Lower lobe of right lung (tissue), 2 donors: ENCODE measurements at regions not wholly inside any gene's neighbourhood (a gene's known extent, or its start where the extent isn't known, plus 50 kb on each side); places are given as distances from the start of the nearest gene placed in this dataset.

Source experiments
- ATAC-seq, 2 donors: fragments of 200-7000 bp; cut with Tn5 transposase; one replicate each; pipeline ENCODE4 v1.9.1; 2020 to 2022; ENCODE audit warnings: mild to moderate bottlenecking in 2 of 2, moderate library complexity in 2 of 2
- DNase-seq: peaks from one replicate; pipeline ENCODE4 v3.0.0-alpha.2; 2020
- H3K27ac ChIP-seq: fragments of 200-600 bp; one replicate; pipeline ENCODE4 v1.8.0; 2022
- H3K27me3 ChIP-seq: fragments of 200-600 bp; one replicate; pipeline ENCODE4 v1.8.0; 2022; ENCODE audit warnings: low read depth
- H3K36me3 ChIP-seq: fragments of 200-600 bp; one replicate; pipeline ENCODE4 v1.8.0; 2022; ENCODE audit warnings: mild to moderate bottlenecking
- H3K4me1 ChIP-seq: fragments of 200-600 bp; one replicate; pipeline ENCODE4 v1.8.0; 2022
- H3K4me3 ChIP-seq: fragments of 200-600 bp; one replicate; pipeline ENCODE4 v1.8.0; 2022; ENCODE audit warnings: mild to moderate bottlenecking
- H3K9me3 ChIP-seq: fragments of 200-600 bp; one replicate; pipeline ENCODE4 v1.8.0; 2022
- intact Hi-C: fragments of 100-400 bp; cut with DNase I; formaldehyde crosslinking; loops from one replicate; pipeline ENCODE4 v1.11.0; 2022
- TF ChIP-seq, protein P1 (sequence below): fragments of 200-600 bp; IDR thresholded peaks from one replicate; pipeline ENCODE4 v1.8.0; 2022; ENCODE audit warnings: antibody characterized with exemption, mild to moderate bottlenecking
- donor health status: DM: no; HTN: yes; CAD: no; lungs with severe emphysema.

DNA sequence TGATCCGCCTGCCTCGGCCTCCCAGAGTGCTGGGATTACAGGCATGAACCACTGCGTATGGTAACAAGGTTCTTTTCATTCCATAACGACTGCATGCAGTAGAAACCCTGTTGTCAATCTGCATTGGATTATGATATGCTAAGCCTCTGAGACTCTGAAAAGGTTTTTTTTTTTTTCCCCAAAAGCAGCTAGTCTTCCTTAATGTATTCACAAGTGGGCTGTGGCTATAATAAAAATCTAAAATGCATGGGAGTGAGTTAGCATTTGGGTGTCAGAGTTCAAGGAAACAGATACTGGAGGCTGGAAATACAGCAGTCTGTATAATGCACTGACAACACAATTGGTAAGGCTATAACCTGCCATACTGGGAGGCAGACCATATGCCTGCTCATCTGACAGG, 218.1 kb downstream of the NSUN3 start:
- Histone ChIP-seq H3K27me3 (no peaks in the 10 kb centered on the region), H3K9me3 (no peaks in the 10 kb centered on the region), H3K4me3 (no peak overlapping the region), H3K4me1 (no peaks in the 10 kb centered on the region), H3K27ac (no peak overlapping the region), H3K36me3 (no peaks in the 10 kb centered on the region)
- TF ChIP-seq, protein P1, sequence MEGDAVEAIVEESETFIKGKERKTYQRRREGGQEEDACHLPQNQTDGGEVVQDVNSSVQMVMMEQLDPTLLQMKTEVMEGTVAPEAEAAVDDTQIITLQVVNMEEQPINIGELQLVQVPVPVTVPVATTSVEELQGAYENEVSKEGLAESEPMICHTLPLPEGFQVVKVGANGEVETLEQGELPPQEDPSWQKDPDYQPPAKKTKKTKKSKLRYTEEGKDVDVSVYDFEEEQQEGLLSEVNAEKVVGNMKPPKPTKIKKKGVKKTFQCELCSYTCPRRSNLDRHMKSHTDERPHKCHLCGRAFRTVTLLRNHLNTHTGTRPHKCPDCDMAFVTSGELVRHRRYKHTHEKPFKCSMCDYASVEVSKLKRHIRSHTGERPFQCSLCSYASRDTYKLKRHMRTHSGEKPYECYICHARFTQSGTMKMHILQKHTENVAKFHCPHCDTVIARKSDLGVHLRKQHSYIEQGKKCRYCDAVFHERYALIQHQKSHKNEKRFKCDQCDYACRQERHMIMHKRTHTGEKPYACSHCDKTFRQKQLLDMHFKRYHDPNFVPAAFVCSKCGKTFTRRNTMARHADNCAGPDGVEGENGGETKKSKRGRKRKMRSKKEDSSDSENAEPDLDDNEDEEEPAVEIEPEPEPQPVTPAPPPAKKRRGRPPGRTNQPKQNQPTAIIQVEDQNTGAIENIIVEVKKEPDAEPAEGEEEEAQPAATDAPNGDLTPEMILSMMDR: no peak
- intact Hi-C loops: no loop called here
- DNase-seq (no peak), ATAC-seq (no peak)

DNA sequence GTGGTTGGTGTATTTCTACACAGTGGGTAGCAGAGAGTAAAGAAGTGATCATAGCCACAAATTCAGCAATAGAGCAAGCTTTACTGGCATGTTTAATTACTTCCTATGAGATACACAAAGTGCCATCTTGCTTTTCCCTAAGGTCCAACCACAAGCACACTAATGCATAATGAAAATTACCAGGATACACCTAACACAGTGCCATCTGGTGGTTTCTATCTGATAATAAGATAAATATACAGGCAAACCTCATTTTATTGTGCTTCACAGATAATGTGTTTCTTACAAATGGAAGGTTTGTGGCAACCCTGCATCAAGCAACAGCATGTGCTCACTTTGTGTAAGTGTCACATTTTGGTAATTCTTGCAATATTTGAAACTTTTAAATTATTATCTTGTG, 223.0 kb downstream of the NSUN3 start:
- no peak for DNase-seq
- H3K4me3 ChIP-seq: no peak overlapping the region
- no peaks in the 10 kb centered on the region for H3K4me1 ChIP-seq
- TF ChIP-seq, protein P1: no peak
- H3K36me3 ChIP-seq: no peaks in the 10 kb centered on the region
- intact Hi-C loops: no loop called here
- ATAC-seq: no peak
- no peaks in the 10 kb centered on the region for H3K9me3 ChIP-seq
- H3K27me3 ChIP-seq: no peaks in the 10 kb centered on the region
- H3K27ac ChIP-seq: no peak overlapping the region

GRCh38 chr3:94291686-94292085, 228.8 kb downstream of the NSUN3 start:
- H3K27me3 ChIP-seq: no peaks in the 10 kb centered on the region
- intact Hi-C loops: no loop called here

DNA sequence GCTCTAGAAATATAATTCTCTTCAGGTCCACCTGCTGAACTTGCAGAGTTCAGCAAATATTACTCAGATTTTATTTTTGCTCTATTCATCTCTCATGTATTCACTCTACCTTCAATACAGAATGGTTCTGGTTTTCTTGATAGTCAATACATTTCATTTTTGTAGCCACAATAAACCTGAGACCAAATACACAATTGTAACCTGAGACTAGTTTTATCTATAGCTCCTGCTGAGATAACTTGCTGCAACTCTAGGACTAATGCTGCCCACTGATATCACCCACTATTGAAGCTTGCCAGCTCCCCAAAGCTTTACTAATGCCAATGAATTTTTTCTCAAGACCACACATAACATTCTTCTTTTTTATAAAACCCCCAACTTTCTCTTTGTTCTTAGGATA, 229.3 kb downstream of the NSUN3 start:
- TF ChIP-seq, protein P1: no peak
- H3K9me3 ChIP-seq: no peaks in the 10 kb centered on the region
- intact Hi-C loops: no loop called here
- DNase-seq (no peak), ATAC-seq (no peak)
- H3K4me3 ChIP-seq: no peak overlapping the region
- no peaks in the 10 kb centered on the region for H3K36me3 ChIP-seq
- no peaks in the 10 kb centered on the region for H3K27me3 ChIP-seq
- no peaks in the 10 kb centered on the region for H3K4me1 ChIP-seq
- no peak overlapping the region for H3K27ac ChIP-seq

More at GRCh38 chr3:94291686-94292085, 228.8 kb downstream of the NSUN3 start:
- TF ChIP-seq, protein P1: no peak
- no peaks in the 10 kb centered on the region for H3K9me3 ChIP-seq
- ATAC-seq (no peak), DNase-seq (no peak)
- no peaks in the 10 kb centered on the region for H3K4me1 ChIP-seq
- H3K27ac ChIP-seq: no peak overlapping the region
- no peak overlapping the region for H3K4me3 ChIP-seq
- no peaks in the 10 kb centered on the region for H3K36me3 ChIP-seq

DNA sequence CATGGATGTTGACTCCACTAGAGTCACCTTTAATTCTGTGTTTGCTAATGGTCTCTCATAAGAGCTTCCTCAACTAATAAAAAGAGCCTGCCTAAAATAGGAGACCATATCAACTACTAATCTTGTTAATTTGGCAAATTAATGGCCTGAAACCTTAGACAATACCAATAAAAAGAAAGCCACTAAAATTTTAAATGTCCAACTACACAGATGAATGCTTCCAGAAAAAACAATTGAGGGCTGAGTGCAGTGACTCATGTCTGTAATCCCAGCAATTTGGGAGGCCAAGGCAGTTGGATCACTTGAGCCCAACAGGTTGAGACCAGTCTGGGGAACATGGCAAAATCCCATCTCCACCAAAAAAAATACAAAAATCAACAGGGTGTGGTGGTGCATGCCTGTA, 230.9 kb downstream of the NSUN3 start:
- Histone ChIP-seq H3K27ac (no peak overlapping the region), H3K36me3 (no peaks in the 10 kb centered on the region), H3K9me3 (no peaks in the 10 kb centered on the region), H3K4me1 (no peaks in the 10 kb centered on the region), H3K4me3 (no peak overlapping the region), H3K27me3 (no peaks in the 10 kb centered on the region)
- DNase-seq (no peak), ATAC-seq (no peak)
- TF ChIP-seq, protein P1: no peak
- intact Hi-C loops: no loop called here

GRCh38 chr3:94294806-94295205, 231.9 kb downstream of the NSUN3 start:
- no peak for DNase-seq
- H3K4me1 ChIP-seq: no peaks in the 10 kb centered on the region
- H3K4me3 ChIP-seq: no peak overlapping the region
- intact Hi-C loops: no loop called here
- TF ChIP-seq, protein P1: no peak
- no peaks in the 10 kb centered on the region for H3K27me3 ChIP-seq
- H3K36me3 ChIP-seq: no peaks in the 10 kb centered on the region
- no peaks in the 10 kb centered on the region for H3K9me3 ChIP-seq
- no peak overlapping the region for H3K27ac ChIP-seq
- no peak for ATAC-seq
